SK-N-SH (cell line): ENCODE measurements at regions not wholly inside any gene's neighbourhood (a gene's known extent, or its start where the extent isn't known, plus 50 kb on each side); places are given as distances from the start of the nearest gene placed in this dataset.

Source experiments
- CTCF ChIA-PET: fragments of 300-600, 350-600 bp; formaldehyde crosslinking; extraction: SDS; loops from one replicate; lab custom pipeline; 2021; lab: Yijun Ruan, JAX
- POLR2A ChIA-PET: fragments of 350-600 bp; sonication (Branson Sonifier 250); formaldehyde crosslinking; extraction: SDS; loops from one replicate; lab custom pipeline; 2020; ENCODE audit warnings: antibody characterized with exemption, inconsistent platforms; lab: Yijun Ruan, JAX
- DNase-seq: peaks from one replicate; pipeline ENCODE4 v3.0.0; 2012
- H2AFZ ChIP-seq: fragments of 200-600 bp; sonication (generic); 2 replicates; pipeline ENCODE4 v1.8.1; 2016; ENCODE audit warnings: antibody characterized with exemption, mild to moderate bottlenecking, low read depth
- H3F3A ChIP-seq: fragments of 200-600 bp; sonication (generic); replicated peaks from 2 replicates; pipeline ENCODE3; 2016; ENCODE audit warnings: antibody characterized with exemption, mild to moderate bottlenecking; ENCODE audit not compliant: insufficient read depth
- H3K27ac ChIP-seq, 2 experiments: fragments of 200-500 bp in 1 of 2; fragments of 200-600 bp in 1 of 2; sonication (Bioruptor generic) in 1 of 2; sonication (generic), shearing (Covaris generic) in 1 of 2; 2 replicates each; pipeline versions ENCODE4 v1.5.1 to v1.6.1; 2014 to 2016; ENCODE audit warnings: low read depth in 2 of 2, inconsistent platforms in 1 of 2, low read length in 1 of 2, mild to moderate bottlenecking in 1 of 2, mixed read lengths in 1 of 2
- H3K27me3 ChIP-seq: fragments of 200-600 bp; sonication (generic), shearing (Covaris generic); 2 replicates; pipeline ENCODE4 v1.6.1; 2016; ENCODE audit warnings: mixed run types; ENCODE audit not compliant: insufficient read depth
- H3K36me3 ChIP-seq, 2 experiments: fragments of 200-500 bp in 1 of 2; fragments of 200-600 bp in 1 of 2; sonication (Bioruptor generic) in 1 of 2; sonication (generic) in 1 of 2; replicated peaks in 1 of 2; 2 replicates each; pipeline versions ENCODE3 to v1.5.1; 2014 to 2016; ENCODE audit warnings: low read length in 1 of 2, mild to moderate bottlenecking in 1 of 2; ENCODE audit not compliant: insufficient read depth in 2 of 2, control insufficient read depth in 1 of 2
- H3K4me1 ChIP-seq, 2 experiments: fragments of 200-500 bp in 1 of 2; fragments of 200-600 bp in 1 of 2; sonication (Bioruptor generic) in 1 of 2; sonication (generic), shearing (Covaris generic) in 1 of 2; 2 replicates each; pipeline versions ENCODE4 v1.5.1 to v1.6.1; 2014 to 2016; ENCODE audit warnings: low read depth in 1 of 2, low read length in 1 of 2, mixed run types in 1 of 2; ENCODE audit not compliant: insufficient read depth in 2 of 2, control insufficient read depth in 1 of 2
- H3K4me2 ChIP-seq: fragments of 200-600 bp; sonication (generic), shearing (Covaris generic); 2 replicates; pipeline ENCODE4 v1.6.1; 2017; ENCODE audit warnings: mixed run types
- H3K4me3 ChIP-seq, 2 experiments: fragments of 200-500 bp in 1 of 2; fragments of 200-600 bp in 1 of 2; sonication (Bioruptor generic) in 1 of 2; sonication (generic), shearing (Covaris generic) in 1 of 2; 2 replicates each; pipeline versions ENCODE4 v1.5.1 to v1.8.1; 2014 to 2016; ENCODE audit warnings: low read depth in 2 of 2, inconsistent platforms in 1 of 2, low read length in 1 of 2, mild to moderate bottlenecking in 1 of 2, mixed read lengths in 1 of 2, moderate library complexity in 1 of 2
- H3K79me2 ChIP-seq: fragments of 200-600 bp; sonication (generic); 2 replicates; pipeline ENCODE4 v1.8.1; 2017; ENCODE audit warnings: mild to moderate bottlenecking; ENCODE audit not compliant: insufficient read depth
- H3K9ac ChIP-seq: fragments of 200-600 bp; sonication (generic); 2 replicates; pipeline ENCODE4 v1.6.1; 2017; ENCODE audit warnings: mixed run types
- H3K9me2 ChIP-seq: fragments of 200-600 bp; sonication (generic); 2 replicates; pipeline ENCODE4 v1.6.1; 2017; ENCODE audit warnings: mixed run types
- H3K9me3 ChIP-seq: fragments of 200-600 bp; sonication (generic); 2 replicates; pipeline ENCODE4 v1.6.1; 2017; ENCODE audit warnings: mixed run types, mild to moderate bottlenecking, moderate library complexity
- H4K20me1 ChIP-seq: fragments of 200-600 bp; sonication (generic); 2 replicates; pipeline ENCODE4 v1.6.1; 2017; ENCODE audit warnings: mild to moderate bottlenecking, mixed run types; ENCODE audit not compliant: insufficient read depth
- ELF1 ChIP-seq: IDR thresholded peaks from 2 replicates; pipeline ENCODE4 v1.4.0; 2012
- EP300 ChIP-seq, 2 experiments: IDR thresholded peaks; 2 replicates each; pipeline versions ENCODE4 v1.4.0 to v1.6.1; 2012; ENCODE audit warnings: borderline replicate concordance in 1 of 2, low read depth in 1 of 2, low read length in 1 of 2
- GABPA ChIP-seq: IDR thresholded peaks from 2 replicates; pipeline ENCODE4 v1.4.0; 2012; ENCODE audit warnings: low read depth, mild to moderate bottlenecking
- GATA2 ChIP-seq: sonication (generic); formaldehyde crosslinking; IDR thresholded peaks from 2 replicates; pipeline ENCODE4 v1.5.0; 2020; ENCODE audit warnings: mild to moderate bottlenecking, missing genetic modification reagents
- JUND ChIP-seq: IDR thresholded peaks from 2 replicates; pipeline ENCODE4 v1.4.0; 2012
- NFIC ChIP-seq: IDR thresholded peaks from 2 replicates; pipeline ENCODE4 v1.4.0; 2012; ENCODE audit warnings: borderline replicate concordance
- POLR2AphosphoS5 ChIP-seq: IDR thresholded peaks from 2 replicates; pipeline ENCODE4 v1.6.1; 2012; ENCODE audit warnings: low read depth, low read length
- RAD21 ChIP-seq: IDR thresholded peaks from 2 replicates; pipeline ENCODE4 v1.6.1; 2012; ENCODE audit warnings: mild to moderate bottlenecking, low read length
- RCOR1 ChIP-seq: fragments of 150-350 bp; IDR thresholded peaks from 2 replicates; pipeline ENCODE4 v1.6.1; 2017; ENCODE audit warnings: antibody characterized with exemption, low read length
- WGBS: methylation state at CpG from one replicate; pipeline ENCODE4 v1.1.6; 2017; ENCODE audit warnings: low lambda C conversion rate; 5-methylcytosine and 5-hydroxymethylcytosine counted together
- TF ChIP-seq, protein P1 (sequence below): IDR thresholded peaks from 2 replicates; pipeline ENCODE4; 2012
- TF ChIP-seq, protein P2 (sequence below): IDR thresholded peaks from 2 replicates; pipeline ENCODE4 v1.6.1; 2012; ENCODE audit warnings: mild to moderate bottlenecking, low read depth, low read length, moderate library complexity
- TF ChIP-seq, protein P3 (sequence below): IDR thresholded peaks from 2 replicates; pipeline ENCODE4 v1.4.0; 2012; ENCODE audit warnings: low read depth, borderline replicate concordance

DNA sequence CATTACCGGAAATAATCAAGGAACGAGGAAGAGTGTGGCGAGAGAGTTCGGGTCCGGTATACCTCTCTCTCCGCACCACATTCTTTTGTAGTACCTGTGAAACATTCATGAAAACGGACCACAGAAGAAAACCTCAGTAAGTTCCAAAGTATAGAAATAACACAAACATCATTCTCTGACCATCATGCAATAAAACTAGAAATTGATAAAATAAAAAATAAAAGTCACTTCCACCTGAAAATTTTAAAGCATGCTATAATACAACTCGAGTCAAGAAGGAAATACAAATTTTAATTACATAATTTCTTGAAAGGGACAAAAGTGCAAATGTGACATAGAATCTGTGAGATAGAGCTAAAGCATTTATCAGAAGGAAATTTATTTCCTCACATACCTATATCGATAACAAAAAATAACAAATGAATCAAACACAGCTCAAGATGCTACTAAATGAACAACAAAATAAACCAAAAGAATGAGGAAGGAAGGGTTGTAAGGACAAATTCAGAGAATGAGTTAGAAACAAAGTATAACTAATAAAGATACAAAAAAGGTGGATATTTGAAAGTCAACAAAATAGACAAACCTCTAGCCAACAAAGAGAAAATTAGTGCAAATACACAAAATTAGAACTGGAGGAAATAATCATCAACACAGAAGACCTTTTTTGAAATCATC, 84.2 kb downstream of the TRIM27 start:
- ChIA-PET CTCF (interaction anchor here (0.7 to 3.2 kb wide), 7 partner anchors 9 to 882 kb away, joined by 3 to 19 read pairs (median 7); no protein-coding TSS in a partner anchor), POLR2A (no interaction called here)
- Histone ChIP-seq H3F3A (peaks cover 24% of the 10 kb centered on the region), H4K20me1 (peaks cover 4% of the 10 kb centered on the region; the same call in 1 of the 2 replicates), H3K9ac (peak overlapping the region; percentile 58; the same call in 1 of the 2 replicates), H3K27ac (no peak overlapping the region), H3K9me2 (no peaks in the 10 kb centered on the region), H3K27me3 (peaks cover 14% of the 10 kb centered on the region; the same call in 1 of the 2 replicates), H3K4me3 (peak overlapping the region; percentile 77 to 92), H3K4me1 (peaks cover 5 to 6% of the 10 kb centered on the region in 2 experiments; a peak in 2 of 4 replicates), H2AFZ (peak overlapping the region; percentile 99), H3K9me3 (no peaks in the 10 kb centered on the region), H3K4me2 (peak overlapping the region; percentile 89), H3K79me2 (no peaks in the 10 kb centered on the region), H3K36me3 (no peaks in the 10 kb centered on the region)
- WGBS: 2% methylated on average over 9 of the region's 9 CpGs
- no peak for TF ChIP-seq RAD21
- TF ChIP-seq JUND: no peak
- no peak for TF ChIP-seq RCOR1
- TF ChIP-seq, protein P1, sequence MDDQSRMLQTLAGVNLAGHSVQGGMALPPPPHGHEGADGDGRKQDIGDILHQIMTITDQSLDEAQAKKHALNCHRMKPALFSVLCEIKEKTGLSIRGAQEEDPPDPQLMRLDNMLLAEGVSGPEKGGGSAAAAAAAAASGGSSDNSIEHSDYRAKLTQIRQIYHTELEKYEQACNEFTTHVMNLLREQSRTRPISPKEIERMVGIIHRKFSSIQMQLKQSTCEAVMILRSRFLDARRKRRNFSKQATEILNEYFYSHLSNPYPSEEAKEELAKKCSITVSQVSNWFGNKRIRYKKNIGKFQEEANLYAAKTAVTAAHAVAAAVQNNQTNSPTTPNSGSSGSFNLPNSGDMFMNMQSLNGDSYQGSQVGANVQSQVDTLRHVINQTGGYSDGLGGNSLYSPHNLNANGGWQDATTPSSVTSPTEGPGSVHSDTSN: no peak
- TF ChIP-seq EP300 (IDR thresholded peaks at IDR 0.05; ENCODE audit: borderline replicate concordance in 1 of 2, low read depth in 1 of 2, low read length in 1 of 2): no peak
- TF ChIP-seq ELF1: no peak
- TF ChIP-seq NFIC: no peak
- TF ChIP-seq, protein P2, sequence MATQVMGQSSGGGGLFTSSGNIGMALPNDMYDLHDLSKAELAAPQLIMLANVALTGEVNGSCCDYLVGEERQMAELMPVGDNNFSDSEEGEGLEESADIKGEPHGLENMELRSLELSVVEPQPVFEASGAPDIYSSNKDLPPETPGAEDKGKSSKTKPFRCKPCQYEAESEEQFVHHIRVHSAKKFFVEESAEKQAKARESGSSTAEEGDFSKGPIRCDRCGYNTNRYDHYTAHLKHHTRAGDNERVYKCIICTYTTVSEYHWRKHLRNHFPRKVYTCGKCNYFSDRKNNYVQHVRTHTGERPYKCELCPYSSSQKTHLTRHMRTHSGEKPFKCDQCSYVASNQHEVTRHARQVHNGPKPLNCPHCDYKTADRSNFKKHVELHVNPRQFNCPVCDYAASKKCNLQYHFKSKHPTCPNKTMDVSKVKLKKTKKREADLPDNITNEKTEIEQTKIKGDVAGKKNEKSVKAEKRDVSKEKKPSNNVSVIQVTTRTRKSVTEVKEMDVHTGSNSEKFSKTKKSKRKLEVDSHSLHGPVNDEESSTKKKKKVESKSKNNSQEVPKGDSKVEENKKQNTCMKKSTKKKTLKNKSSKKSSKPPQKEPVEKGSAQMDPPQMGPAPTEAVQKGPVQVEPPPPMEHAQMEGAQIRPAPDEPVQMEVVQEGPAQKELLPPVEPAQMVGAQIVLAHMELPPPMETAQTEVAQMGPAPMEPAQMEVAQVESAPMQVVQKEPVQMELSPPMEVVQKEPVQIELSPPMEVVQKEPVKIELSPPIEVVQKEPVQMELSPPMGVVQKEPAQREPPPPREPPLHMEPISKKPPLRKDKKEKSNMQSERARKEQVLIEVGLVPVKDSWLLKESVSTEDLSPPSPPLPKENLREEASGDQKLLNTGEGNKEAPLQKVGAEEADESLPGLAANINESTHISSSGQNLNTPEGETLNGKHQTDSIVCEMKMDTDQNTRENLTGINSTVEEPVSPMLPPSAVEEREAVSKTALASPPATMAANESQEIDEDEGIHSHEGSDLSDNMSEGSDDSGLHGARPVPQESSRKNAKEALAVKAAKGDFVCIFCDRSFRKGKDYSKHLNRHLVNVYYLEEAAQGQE: no peak
- no peak for TF ChIP-seq GATA2 (CRISPR knock-in tag)
- no peak for TF ChIP-seq POLR2AphosphoS5
- TF ChIP-seq GABPA: no peak
- no peak for DNase-seq

DNA sequence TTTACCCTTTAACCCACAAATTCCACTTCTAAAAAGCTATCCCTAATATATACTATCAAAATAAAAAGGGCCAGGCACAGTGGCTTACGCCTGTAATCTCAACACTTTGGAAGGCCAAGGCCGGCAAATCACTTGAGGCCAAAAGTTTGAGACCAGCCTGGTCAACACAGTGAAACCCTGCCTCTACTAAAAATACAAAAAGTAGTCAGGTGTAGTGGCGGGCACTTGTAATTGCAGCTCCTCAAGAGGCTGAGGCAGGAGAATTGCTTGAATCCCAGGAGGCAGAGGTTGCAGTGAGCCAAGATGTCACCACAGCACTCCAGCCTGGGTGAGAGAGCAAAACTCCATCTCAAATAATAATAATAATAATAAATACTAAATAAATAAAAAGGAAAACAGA, 82.5 kb downstream of the TRIM27 start:
- H3K27me3 ChIP-seq: peaks cover 18% of the 10 kb centered on the region; the same call in 1 of the 2 replicates
- TF ChIP-seq, protein P2: no peak
- TF ChIP-seq, protein P3, sequence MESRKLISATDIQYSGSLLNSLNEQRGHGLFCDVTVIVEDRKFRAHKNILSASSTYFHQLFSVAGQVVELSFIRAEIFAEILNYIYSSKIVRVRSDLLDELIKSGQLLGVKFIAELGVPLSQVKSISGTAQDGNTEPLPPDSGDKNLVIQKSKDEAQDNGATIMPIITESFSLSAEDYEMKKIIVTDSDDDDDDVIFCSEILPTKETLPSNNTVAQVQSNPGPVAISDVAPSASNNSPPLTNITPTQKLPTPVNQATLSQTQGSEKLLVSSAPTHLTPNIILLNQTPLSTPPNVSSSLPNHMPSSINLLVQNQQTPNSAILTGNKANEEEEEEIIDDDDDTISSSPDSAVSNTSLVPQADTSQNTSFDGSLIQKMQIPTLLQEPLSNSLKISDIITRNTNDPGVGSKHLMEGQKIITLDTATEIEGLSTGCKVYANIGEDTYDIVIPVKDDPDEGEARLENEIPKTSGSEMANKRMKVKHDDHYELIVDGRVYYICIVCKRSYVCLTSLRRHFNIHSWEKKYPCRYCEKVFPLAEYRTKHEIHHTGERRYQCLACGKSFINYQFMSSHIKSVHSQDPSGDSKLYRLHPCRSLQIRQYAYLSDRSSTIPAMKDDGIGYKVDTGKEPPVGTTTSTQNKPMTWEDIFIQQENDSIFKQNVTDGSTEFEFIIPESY: no peak
- H3K79me2 ChIP-seq: no peaks in the 10 kb centered on the region
- CTCF ChIA-PET: interaction anchor here (0.8 to 3.2 kb wide), 3 partner anchors 21 to 99 kb away, joined by 3 to 18 read pairs (median 3); no protein-coding TSS in a partner anchor
- no peak for DNase-seq
- no peaks in the 10 kb centered on the region for H3K9me3 ChIP-seq
- H3K36me3 ChIP-seq: no peaks in the 10 kb centered on the region
- H3F3A ChIP-seq: peaks cover 24% of the 10 kb centered on the region
- H3K4me2 ChIP-seq: no peak overlapping the region
- 14% methylated on average over 3 of the region's 3 CpGs for WGBS
- H2AFZ ChIP-seq: no peak overlapping the region
- H3K4me1 ChIP-seq: peaks cover 5 to 6% of the 10 kb centered on the region in 2 experiments; a peak in 2 of 4 replicates
- no peak overlapping the region for H3K9ac ChIP-seq
- POLR2A ChIA-PET: no interaction called here
- peaks cover 4% of the 10 kb centered on the region; the same call in 1 of the 2 replicates for H4K20me1 ChIP-seq
- H3K27ac ChIP-seq: no peak overlapping the region
- H3K4me3 ChIP-seq: no peak overlapping the region
- H3K9me2 ChIP-seq: no peaks in the 10 kb centered on the region
